ENCODE measurements at regions not wholly inside any gene's neighbourhood (a gene's known extent, or its start where the extent isn't known, plus 50 kb on each side); places are given as distances from the start of the nearest gene placed in this dataset.

DNA sequence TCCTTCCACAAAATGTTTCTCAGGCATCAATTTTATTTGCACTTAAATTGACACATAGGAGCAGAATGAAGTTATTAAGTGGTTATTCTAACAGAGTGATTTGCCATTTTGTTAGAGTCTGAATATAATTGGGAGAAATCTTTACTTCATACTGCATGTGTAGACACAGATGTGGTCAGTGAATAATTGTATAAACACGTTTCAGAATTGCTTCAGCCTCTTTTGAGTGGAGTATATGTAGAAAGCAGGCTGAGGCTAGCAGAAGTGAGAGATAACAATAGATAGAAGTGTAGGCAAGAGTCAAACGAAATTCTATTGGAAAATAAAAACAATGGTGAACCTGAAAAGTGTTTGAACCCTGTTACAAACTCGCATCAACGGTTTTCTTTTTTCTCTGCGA is 270.7 kb downstream of the TMEM167A start:
- DNase-seq (ENCODE audit: low read depth), result no peak

DNA sequence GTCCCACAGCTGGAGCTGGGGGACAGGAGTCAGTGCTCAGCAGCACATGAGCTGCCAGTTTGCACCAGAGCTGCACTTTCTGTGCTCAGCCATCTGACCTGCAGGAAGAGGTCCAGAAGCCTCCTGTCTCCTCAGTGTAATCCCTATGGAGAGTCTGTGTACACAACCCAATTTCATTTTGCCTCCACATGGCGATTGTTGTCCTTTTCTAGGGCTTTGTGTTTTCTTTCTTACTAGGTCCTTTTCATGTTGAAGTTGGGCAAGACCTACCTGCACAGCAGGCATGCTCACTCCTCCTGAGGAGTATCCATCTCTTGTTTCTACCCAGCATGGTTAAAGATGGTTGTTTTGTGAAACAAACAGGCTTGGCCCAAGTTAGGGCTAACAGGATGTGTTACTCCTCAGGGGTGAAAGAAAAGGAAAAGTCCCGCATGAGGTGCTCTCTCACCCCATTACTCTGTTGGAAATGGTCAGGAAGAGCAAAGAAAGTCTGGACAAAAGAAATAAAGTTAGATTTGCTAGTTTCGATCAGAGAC is 273.0 kb downstream of the TMEM167A start:
- DNase-seq (ENCODE audit: low read depth), result no peak

DNA sequence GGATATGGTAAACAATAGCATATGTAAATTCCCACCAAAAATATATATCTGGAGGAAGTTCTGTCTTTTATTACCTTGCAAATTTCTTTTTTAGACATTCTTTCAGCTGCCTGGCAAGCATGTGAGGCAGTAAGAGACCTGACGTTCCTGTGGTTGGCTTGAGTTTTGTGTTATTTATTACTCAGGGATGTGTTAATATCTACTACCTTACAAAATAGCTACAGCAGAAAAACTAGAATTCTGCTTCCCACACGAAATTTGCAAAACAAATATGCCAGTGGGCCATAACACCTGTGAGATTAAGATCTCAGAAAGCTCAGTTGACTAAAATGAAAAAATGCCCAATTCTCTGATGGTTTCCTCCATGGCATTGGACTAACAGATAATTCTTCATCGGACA is 274.2 kb downstream of the TMEM167A start:
- DNase-seq (ENCODE audit: low read depth), result no peak

DNA sequence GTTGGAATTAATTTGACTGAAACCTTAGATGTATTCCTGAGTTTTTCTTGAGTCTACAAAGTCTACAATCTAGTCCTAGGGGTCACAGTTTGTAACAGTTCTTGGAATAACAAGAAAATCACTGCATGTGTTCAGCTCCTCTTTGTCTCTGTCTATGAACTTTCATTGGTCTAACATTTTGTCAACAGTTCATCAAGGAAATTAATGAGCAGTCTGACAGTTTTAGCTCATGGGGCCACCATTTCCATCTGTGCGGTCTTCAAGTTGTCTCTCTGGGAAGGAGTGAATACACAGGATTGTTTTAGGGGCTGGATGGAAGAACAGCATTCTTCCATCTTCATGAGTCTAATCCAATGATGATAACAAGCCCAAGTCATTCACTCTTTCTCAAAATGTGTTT is 276.4 kb downstream of the TMEM167A start:
- no peak for DNase-seq (ENCODE audit: low read depth)

DNA sequence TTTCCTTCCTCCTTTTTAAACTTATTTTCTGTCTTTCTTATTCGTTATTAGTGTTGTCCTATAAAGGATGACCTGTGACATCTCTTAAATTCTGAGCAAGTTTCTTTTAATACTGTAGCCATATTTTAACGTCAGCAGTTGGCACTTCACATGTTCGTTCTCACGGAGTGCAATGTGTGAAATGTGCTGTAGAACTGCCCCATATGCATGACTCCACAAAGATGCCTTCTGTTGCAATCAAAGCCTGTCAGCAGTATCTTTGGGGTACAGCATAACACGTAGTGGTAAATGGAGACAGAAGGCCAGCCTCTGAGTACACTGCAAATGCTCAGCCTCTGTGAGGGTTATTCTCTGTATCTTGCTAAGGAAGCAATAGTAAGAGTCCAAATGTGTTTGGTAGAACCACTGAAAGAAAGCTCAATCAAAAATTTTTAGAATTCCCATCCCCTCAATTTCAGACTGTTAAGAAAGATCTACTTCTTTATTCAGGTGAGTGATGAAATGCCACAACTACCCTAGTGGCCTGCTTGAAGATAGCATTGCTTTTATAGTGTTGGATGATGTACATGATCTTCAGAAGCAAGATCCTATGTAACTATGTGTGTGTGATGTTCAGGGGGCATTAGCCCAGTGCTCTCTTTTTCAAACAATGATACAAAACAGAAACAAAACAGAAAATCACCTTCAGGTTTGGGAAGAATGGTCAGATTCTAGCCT is 277.7 kb downstream of the TMEM167A start:
- no peak for DNase-seq (ENCODE audit: low read depth)

DNA sequence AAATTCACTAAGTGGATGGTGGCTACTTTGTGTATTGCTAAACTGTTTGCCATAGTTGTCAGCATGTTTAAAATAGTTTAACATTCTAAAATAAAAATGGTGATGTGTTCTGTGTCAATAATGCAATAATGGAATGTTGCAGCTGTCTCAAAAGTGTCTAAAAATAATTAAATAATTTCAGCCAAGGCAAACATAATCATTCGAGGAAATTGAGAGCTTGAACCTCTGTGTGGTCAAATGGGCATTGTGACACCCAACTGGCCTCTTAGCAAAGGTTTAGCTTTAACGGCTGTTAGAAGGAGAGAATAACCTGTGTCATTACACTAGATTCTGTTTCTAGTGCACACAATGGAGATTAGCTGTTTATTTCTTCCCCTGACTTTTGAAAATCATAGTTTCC is 278.5 kb downstream of the TMEM167A start:
- no peak for DNase-seq (ENCODE audit: low read depth)

DNA sequence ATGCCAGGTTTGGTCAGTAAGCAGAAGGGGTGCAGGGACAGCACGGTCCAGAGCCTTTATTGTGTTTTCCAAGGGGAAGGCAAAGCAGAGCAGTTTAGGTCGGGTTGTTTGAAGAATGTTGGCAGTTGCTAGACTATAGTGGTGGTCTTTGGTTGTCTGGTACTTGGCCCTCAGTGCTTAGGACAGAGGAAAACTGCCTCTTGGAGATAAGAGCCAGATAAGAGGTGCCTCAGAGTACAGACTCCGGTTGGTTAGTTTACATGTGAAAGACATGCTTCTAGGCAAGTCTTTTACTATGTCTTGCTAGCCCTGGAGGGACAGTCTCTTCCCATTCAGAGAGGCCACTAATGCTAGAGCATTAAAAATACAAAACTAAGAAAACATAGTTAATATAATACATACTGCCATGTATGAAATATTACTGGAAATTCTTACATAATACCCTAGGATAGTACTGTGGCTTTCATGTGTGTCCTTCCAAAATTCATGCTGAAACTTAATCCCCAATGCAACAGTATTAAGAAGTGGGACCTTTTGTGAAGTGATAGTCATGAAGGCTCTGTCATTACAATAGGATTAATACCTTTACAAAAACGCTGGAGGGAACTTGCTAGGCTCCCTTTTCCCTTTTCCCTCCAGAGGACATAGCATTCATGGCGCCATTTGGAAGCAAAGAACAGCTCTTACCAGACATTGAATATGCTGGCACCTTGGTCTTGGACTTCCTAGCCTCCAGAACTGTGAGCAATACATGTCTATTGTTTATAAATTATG is 280.4 kb downstream of the TMEM167A start:
- no peak for DNase-seq (ENCODE audit: low read depth)

DNA sequence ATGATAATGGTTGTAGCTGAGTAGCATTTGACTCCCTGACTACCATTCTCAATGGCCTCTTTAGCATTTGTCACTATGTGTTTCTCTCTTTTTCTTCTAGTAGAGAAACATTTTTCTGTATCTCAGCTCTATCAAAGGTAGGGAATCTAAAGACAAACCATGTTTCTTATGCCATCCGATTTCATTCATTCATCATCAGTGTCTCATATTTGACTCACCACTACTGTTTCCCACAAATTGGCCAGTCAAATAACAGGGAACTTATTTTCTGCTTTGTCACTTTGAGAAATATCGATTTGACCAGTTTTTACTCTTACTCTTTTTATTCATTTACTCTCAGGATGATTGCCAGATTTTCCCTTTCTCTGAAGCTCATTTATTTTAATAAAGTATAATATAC is 282.3 kb downstream of the TMEM167A start:
- DNase-seq (ENCODE audit: low read depth), result no peak

DNA sequence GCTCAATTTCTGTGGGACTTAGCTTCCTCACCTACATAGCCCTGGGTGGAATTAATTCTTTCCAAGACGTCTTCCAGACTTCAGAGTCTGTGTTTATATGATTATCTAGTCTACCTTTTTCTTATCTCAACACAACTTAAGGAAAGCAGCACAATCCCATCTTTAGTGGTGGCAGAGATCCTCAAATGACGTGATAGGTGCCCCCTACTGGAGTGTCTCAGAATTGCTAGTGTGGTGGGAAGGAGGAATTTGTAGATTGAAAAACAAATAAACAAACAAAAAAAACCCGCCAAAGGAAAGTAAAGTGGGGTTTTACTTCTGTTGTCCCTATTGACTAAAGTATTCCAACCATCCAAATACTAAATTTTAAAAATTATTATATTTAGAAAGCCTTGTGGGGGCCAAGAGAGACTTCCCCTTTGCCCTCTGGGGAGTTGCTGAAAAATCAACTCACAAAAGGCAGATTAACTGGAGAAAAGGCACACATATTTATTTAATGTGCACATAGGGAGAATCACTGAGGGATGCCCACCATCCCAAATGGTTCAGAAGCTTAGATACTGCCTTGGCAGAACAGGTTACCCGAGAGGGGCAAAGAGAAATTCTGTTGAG is 283.3 kb downstream of the TMEM167A start:
- DNase-seq (ENCODE audit: low read depth), result peak; percentile 12

DNA sequence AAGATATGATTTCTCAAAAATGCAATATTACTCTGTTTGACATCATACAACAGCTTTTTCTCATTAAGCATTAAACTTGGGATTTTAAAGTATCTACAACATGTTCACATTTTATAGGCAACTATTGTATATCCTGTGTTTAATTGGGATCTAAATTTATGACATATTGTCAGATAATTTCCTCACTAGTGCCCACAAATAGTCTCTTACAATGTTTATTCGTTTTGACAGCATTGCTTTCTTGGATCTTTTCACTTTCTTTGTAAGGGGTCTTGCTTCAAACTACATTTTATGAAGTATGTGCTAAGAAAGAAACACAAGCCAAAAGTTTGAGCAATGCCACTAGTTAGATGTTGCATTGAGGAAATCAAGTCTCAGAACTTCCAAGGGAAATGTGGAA is 285.1 kb downstream of the TMEM167A start:
- DNase-seq (ENCODE audit: low read depth), result no peak

DNA sequence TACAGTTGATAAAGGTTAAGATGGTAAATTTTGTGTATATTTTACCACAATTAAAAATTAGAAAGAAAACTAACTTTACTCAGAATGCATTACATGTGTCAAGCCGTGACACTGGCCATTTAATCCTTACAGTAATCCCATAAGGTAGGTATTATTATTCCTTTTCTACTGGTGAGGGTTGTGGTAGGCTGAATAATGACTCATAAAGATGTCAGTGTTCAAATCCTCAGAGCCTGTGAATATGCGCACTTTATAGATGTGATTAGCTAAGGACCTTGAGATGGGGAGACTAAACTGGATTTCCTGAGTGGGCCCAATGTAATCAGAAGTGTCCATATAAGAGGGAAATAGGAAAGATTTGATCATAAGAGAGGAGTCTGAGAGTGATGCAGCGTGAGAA is 288.1 kb downstream of the TMEM167A start:
- no peak for DNase-seq (ENCODE audit: low read depth)

DNA sequence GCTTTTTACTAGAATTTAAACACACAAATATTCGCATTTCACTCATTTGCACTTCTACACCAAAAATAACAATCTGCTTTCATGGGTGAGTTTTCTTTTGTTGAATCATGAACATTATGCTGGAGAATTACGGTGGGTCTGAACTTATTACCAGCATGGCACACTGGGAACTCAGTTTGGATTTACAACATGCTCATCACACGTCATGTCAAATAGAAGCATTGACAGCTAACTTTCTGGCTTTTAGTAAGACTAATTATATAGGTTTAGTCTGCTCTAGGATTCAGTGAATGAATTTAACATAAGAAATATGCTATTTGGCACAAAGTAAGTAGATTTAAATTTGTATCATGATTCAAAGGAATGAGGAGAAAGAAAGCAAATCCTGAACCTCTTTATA is 290.4 kb downstream of the TMEM167A start:
- no peak for DNase-seq (ENCODE audit: low read depth)

DNA sequence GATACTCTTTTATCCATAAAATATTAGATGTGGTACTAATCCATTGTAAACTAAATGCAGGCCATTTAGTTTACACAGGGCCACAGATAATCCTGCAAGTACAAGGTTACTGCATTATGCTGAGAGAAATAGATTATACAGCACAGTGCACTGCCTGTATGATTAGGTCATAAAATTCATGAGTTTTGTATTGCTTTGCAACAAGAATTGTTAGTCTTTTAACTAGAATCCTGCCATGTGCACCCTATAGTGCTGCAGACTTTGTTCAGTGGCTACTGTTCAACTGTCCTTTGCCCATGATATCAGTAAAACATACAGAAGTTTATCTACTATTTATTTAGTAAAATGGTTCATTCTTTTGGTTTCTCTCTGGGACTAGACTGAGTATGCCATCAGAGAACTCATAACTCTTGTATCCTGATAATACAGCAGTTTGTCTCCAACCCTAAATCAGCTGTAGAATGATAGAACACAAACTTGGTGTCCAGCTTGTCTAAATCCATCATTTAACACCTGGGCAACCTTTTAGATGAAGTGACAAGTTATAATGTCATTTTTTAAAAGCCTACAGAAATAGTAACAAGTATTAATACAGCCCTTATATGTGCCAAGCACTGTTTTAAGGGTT is 291.2 kb downstream of the TMEM167A start:
- no peak for DNase-seq (ENCODE audit: low read depth)

DNA sequence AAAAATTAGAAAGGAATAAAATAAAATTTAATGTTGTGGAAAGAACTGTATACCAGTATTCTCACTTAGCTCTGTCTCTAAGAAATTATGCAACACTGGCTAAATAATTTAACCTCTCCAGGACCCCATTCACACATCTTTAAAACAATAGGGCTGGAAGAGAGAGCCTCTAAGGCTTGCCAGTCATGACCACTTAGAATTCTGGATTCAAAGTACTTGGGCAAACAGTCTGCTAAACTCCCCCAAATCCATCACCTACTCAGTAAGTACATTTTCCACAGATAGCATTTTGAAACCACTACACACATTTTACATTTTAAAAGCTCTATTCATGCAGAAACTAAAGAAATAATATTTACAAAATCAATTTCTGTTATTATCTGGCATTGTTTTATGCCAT is 291.7 kb downstream of the TMEM167A start:
- DNase-seq (ENCODE audit: low read depth), result no peak

DNA sequence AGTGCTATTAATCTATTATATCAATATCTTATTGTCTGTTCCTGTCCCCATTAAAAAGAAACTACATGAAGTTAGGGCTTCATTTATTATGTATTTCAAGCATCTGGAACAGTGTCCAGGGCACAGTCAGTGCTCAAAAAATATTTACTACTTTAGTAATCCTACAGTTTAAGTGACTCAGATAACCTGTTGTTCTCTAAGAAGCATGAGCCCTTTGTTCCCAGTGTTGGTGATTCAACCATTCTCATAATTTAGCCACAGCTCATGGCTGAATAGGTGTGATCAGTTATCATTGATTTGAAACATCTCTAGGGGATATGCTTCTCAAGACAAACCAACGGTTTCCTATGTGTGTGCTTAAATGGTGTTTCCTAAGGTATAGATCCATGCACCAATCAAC is 292.7 kb downstream of the TMEM167A start:
- DNase-seq (ENCODE audit: low read depth), result no peak

DNA sequence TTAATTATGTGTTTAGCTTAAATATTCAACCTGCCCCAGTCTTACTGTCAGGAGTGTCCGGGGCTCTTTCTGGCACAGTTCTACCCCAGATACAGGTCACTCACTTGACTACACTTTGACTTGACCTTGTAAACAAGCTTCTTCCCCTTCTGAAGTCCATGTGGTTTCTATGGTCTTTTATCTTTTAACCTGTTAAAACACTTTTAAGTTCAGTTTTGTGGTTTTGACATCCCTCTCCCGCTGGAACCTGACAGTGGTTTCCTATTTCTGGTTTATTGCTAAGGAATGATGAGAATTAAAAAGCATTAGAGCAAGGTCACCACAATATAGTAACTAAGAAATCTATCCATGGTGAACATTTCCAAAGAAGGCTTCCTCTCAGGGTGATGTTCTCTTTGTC is 300.1 kb downstream of the TMEM167A start:
- no peak for DNase-seq (ENCODE audit: low read depth)

DNA sequence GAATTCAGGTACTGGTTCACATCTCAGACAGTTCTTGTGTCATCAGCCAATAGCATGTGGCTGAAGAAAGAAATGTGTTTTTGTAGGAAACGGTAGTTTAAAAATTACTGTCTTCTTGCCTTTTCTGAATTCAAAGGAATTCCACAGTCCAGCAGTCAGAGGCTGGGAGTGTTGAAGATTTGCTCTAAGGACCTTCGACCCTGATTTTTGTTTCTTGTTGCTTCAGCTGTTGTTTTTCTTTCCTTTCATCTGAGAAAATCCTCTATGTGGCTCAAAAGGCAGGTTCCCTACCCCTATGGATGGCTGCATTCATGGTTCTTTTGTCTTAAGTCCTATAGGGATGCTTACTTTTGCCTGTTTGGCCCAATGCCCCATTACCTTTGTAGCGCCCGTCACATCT is 304.9 kb downstream of the TMEM167A start:
- DNase-seq (ENCODE audit: low read depth), result no peak

DNA sequence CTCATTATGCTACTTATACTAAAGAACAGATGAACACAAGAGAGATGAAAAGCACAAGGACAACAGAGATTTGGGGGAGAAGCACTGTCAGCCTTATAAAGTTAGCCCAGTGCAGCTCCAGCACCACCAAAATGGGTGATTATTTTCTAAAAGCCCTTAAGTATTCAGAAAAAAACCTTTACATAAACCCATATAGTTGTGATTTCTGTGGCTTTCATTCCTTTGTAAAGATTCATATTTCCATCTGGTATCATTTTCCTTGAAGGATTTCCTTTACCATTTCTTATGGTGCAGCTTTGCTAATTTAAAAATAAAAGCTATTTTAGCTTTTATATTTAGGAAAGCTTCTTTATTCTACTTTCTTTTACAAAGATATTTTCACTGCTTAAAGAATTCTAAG is 311.0 kb downstream of the TMEM167A start:
- no peak for DNase-seq (ENCODE audit: low read depth)

DNA sequence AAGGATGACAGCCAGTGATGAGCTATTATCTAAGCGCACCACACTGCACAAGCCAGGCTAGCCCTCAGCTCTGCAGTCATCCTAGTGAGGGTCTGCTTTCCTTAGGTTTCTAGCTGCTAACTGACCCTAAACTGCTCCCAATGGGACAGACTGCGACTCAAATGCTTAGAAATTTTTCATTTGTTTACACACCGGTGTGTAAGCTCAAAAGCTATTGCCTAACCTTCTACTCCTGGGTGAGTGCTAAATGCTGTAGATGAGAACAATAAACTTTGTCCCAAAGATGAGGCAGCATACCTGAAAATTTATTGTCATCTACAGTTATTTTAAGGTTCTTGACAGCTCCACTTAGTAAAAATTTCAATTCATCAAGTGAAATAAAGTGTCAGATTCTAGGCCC is 311.4 kb downstream of the TMEM167A start:
- no peak for DNase-seq (ENCODE audit: low read depth)

DNA sequence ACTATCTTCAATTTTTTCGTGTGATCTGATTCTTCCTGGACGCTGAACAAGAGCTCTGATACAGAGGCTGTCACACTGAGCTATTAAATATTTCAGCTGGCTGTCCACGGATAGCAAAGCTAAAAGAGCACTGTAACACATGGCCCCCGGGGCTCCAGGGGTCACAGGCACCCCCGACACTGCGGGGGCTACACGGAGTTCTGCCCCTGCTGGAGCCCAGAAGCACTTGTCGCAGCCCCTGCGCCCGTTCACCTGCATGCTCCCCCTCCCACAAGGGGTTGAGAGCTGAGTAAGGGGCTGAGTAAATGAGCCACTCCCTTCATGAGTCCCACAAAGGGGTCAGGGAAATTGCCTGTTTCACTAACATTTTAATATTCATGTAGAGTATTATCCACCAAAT is 316.3 kb downstream of the TMEM167A start:
- DNase-seq (ENCODE audit: low read depth), result no peak

DNA sequence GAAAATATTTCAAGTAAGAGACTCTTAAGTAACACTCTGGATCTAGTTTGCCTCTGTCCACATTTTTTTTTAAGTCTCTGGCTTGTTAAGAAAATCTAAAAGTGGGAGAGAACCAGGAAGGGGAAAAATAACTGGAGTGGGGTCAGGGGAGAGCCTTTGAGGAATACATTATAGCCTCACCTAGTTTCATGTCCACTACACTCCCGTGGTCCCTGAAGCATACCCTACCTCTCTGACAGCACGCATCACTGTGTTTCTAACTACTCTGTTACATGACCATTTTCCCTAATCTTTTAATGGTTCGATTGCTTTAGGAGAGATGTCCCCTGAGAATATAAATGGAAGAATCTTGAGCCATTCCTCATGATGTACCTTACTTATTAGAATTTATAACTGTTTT is 318.3 kb downstream of the TMEM167A start:
- DNase-seq (ENCODE audit: low read depth), result no peak

DNA sequence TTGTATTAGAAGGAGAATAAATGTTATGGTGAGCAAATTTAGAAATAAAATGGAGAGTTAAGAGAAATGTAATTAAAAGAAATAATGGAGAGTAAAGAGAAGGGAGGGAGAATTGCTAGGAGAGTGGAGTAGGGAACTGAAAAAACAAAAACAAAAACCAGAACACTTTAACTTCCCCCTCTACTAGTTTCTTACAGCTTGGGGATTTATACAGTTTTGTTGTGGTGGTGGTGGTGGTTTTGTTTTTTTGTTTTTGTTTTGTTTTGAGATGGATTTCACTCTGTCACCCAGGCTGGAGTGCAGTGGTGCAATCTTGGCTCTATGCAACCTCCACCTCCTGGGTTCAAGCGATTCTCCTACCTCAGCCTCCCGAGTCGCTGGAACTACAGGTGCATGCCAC is 322.4 kb downstream of the TMEM167A start:
- no peak for DNase-seq (ENCODE audit: low read depth)

Data from T follicular helper cell (primary cell).